T-helper 17 cell (primary cell): ENCODE measurements at regions not wholly inside any gene's neighbourhood (a gene's known extent, or its start where the extent isn't known, plus 50 kb on each side); places are given as distances from the start of the nearest gene placed in this dataset.

Source experiments
- ATAC-seq: fragments of 150-1000 bp; cut with Tn5 transposase; 2 replicates; pipeline ENCODE4 v1.10.0; 2021; ENCODE audit warnings: mild to moderate bottlenecking, moderate library complexity
- DNase-seq, 3 donors: peaks; one replicate each; pipeline versions ENCODE4 v3.0.0 to v3.0.0-alpha.2; 2020 to 2021
- H3K9me3 ChIP-seq: one replicate; pipeline ENCODE4 v1.7.0; 2013; ENCODE audit warnings: low read length, mild to moderate bottlenecking; ENCODE audit not compliant: control insufficient read depth, poor library complexity, severe bottlenecking
- H3K27ac Mint-ChIP-seq: one replicate; pipeline ENCODE4 v1.8.0; 2022; ENCODE audit warnings: mild to moderate bottlenecking, moderate library complexity, mixed read lengths
- H3K27me3 Mint-ChIP-seq: one replicate; pipeline ENCODE4 v1.8.0; 2022; ENCODE audit warnings: mixed read lengths
- H3K36me3 Mint-ChIP-seq: one replicate; pipeline ENCODE4 v1.8.0; 2022; ENCODE audit warnings: low read depth, mixed read lengths
- H3K4me1 Mint-ChIP-seq: one replicate; pipeline ENCODE4 v1.8.0; 2022; ENCODE audit warnings: mild to moderate bottlenecking, mixed read lengths
- H3K4me3 Mint-ChIP-seq: one replicate; pipeline ENCODE4 v1.8.0; 2022; ENCODE audit warnings: mild to moderate bottlenecking, moderate library complexity, mixed read lengths

DNA sequence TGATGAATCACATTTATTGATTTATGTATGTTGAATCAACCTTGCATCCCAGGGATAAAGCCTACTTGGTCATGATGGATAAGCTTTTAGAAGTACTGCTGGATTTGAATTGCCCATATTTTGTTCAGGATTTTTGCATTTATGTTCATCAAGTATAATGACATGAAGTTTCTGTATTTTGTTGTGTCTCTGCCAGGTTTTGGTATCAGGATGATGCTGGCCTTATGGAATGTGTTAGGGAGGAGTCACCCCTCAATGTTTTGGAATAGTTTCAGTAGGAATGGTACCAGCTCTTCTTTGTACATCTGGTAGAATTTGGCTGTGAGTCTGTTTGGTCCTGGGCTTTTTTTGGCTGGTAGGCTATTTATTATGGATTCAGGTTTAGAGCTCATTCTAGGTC is 1643.1 kb upstream of the B3GALT2 start:
- no peaks in the 10 kb centered on the region for H3K9me3 ChIP-seq
- no peak for DNase-seq
- H3K4me1 Mint-ChIP-seq, result no peaks in the 10 kb centered on the region
- ATAC-seq, result no peak
- H3K27me3 Mint-ChIP-seq, result peaks cover 11% of the 10 kb centered on the region
- no peak overlapping the region for H3K27ac Mint-ChIP-seq
- H3K4me3 Mint-ChIP-seq, result no peak overlapping the region
- no peaks in the 10 kb centered on the region for H3K36me3 Mint-ChIP-seq

DNA sequence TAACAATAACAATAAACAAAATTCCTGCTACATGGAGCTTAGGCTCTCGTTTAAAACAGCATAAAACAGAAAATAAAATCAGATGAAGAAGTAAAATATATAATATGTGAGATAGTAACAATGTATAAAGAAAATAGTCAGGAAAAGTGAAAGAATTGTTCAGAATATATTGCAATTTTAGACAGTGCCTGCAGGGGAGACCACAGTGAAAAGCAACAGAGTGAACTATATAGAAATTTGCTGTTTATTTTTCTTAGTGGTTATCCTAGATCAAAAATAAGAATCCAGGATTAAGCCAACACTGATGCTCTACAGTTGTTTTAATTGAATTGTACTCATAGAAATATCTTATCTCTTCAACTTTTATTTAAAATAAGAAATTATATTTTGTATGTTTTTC is 1639.0 kb upstream of the B3GALT2 start:
- Mint-ChIP-seq H3K4me1 (no peaks in the 10 kb centered on the region), H3K4me3 (no peak overlapping the region), H3K27me3 (peaks cover 9% of the 10 kb centered on the region), H3K27ac (no peak overlapping the region), H3K36me3 (no peaks in the 10 kb centered on the region)
- no peaks in the 10 kb centered on the region for H3K9me3 ChIP-seq
- ATAC-seq (no peak), DNase-seq (no peak)

DNA sequence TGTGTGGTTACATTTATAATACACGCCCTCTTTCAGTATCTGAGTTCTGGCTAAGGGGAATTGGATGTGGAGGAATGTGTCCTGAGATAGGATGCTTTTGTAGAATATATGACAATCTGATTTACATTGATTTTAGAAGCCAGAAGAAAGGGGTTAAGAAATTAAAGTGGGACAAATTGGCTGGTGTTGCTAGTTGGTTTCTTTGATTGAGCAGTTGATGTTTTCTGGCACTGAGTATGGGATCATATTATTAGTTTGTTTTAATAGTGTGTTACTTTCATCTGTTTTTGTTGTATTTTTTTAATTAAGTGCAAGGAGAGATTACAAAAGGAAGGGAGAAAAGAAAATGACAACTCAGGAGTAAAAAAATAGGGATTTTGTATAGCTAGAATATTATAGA is 1634.7 kb upstream of the B3GALT2 start:
- Mint-ChIP-seq H3K27ac (no peak overlapping the region), H3K27me3 (peaks cover 7% of the 10 kb centered on the region), H3K36me3 (no peaks in the 10 kb centered on the region), H3K4me1 (no peaks in the 10 kb centered on the region), H3K4me3 (no peak overlapping the region)
- no peak for ATAC-seq
- H3K9me3 ChIP-seq, result no peaks in the 10 kb centered on the region
- DNase-seq, result no peak

DNA sequence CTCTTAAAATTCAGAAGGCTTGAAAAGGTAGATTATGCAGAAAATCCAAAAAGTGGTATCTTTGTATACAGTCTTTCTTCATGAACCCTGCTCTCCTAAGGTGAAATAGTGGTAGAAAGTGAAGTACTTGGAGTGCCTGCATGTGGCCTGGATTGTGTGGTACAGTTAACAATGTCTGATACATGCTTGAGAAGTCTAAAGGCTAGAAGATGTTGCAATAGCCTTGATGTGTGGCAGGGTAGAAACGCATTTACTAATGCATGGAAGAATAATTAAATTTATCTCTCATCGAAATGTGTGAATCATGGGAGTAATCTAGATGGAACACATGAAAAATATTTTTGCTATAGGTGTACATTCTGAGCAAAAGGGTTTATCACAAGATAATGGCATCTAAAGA is 1632.3 kb upstream of the B3GALT2 start:
- ATAC-seq, result no peak
- Mint-ChIP-seq H3K27ac (no peak overlapping the region), H3K4me3 (no peak overlapping the region), H3K36me3 (no peaks in the 10 kb centered on the region), H3K27me3 (peaks cover 7% of the 10 kb centered on the region), H3K4me1 (no peaks in the 10 kb centered on the region)
- no peaks in the 10 kb centered on the region for H3K9me3 ChIP-seq
- DNase-seq, result no peak

DNA sequence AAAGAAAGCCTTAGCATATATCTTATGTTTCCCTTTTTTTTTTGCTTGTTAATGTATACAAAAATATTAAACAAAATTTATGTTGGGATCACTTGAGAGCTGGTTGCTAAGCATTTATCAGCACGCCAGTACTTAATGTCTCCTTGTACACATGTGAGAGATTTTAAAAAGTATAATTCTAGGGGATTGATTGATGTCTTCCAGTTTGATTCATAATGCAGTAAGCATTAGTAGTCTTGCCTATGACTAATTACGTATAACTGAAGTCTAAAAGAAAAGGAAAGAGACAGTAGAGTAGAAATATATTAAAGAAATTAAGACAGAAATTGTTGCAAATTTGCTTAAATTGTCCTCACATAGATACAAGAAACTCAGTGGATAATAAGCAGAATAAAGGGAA is 1630.4 kb upstream of the B3GALT2 start:
- no peak for DNase-seq
- H3K27me3 Mint-ChIP-seq, result peaks cover 7% of the 10 kb centered on the region

DNA sequence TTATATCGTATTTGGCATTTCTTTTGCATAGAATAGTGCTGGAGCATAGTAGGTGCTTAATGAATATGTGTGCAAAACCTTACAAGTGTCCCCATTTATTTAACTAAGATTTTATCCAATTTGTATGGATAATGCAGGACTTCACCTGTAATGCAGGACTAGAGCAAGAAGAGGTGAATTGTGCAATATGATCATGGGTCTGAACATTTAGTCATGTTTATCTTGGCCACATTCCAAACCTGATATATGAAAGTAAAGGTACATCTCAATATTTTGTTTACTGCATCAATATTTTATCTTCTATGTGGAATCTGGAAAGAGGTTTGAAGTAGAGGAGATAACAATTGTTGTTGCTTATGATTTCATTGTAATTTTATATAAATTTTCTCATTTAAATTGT is 1626.7 kb upstream of the B3GALT2 start:
- no peaks in the 10 kb centered on the region for H3K9me3 ChIP-seq
- H3K4me3 Mint-ChIP-seq, result no peak overlapping the region
- DNase-seq (no peak), ATAC-seq (no peak)
- H3K36me3 Mint-ChIP-seq, result no peaks in the 10 kb centered on the region
- H3K4me1 Mint-ChIP-seq, result no peaks in the 10 kb centered on the region
- peaks cover 4% of the 10 kb centered on the region for H3K27me3 Mint-ChIP-seq
- H3K27ac Mint-ChIP-seq, result no peak overlapping the region

More for the DNA sequence above, 1630.4 kb upstream of the B3GALT2 start:
- Mint-ChIP-seq H3K27ac (no peak overlapping the region), H3K4me3 (no peak overlapping the region), H3K36me3 (no peaks in the 10 kb centered on the region), H3K4me1 (no peaks in the 10 kb centered on the region)
- no peak for ATAC-seq
- H3K9me3 ChIP-seq, result no peaks in the 10 kb centered on the region

DNA sequence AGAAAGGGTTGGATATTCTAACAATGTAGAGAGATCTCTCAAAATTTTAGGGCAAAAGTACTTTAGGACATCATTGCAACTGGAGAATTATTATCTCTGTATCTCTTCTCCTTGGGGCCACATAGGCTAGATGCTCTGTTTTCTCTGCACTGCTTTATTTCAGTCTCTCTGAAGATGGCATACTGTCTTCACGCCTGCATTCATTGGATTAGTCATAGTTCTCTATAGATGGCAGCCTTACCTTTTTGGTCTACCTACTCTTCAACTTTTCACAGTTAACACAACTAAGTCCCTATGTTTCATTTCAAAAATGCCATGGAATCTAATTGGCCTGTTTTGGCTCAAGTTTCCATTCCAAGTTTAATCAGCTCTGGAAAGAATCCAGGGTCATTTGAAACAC is 1623.3 kb upstream of the B3GALT2 start:
- DNase-seq, result no peak
- Mint-ChIP-seq H3K27ac (no peak overlapping the region), H3K4me1 (no peaks in the 10 kb centered on the region), H3K4me3 (no peak overlapping the region), H3K36me3 (no peaks in the 10 kb centered on the region), H3K27me3 (peaks cover 4% of the 10 kb centered on the region)
- ATAC-seq, result no peak
- no peaks in the 10 kb centered on the region for H3K9me3 ChIP-seq

DNA sequence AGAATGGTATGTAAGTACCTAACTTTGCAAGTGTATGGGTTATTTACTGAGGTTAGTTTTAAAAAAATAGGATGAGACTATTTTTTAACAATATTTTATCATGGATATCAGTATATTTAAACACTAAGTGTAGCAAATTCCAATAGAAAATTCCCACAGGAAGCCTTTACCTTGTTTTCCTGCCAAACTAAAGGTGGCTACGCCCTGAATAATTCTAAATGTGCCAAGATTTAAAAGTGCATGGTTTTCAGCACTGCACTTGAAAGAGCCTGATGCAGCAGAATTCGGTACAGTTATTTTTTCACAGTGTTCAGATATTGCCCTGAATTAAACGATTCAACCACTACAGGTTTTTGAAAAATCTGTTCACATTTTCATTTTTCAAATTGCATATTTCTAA is 1622.8 kb upstream of the B3GALT2 start:
- H3K27me3 Mint-ChIP-seq, result peaks cover 6% of the 10 kb centered on the region
- no peak overlapping the region for H3K4me3 Mint-ChIP-seq
- DNase-seq (no peak), ATAC-seq (no peak)
- H3K4me1 Mint-ChIP-seq, result no peaks in the 10 kb centered on the region
- H3K9me3 ChIP-seq, result no peaks in the 10 kb centered on the region
- no peaks in the 10 kb centered on the region for H3K36me3 Mint-ChIP-seq
- H3K27ac Mint-ChIP-seq, result no peak overlapping the region

DNA sequence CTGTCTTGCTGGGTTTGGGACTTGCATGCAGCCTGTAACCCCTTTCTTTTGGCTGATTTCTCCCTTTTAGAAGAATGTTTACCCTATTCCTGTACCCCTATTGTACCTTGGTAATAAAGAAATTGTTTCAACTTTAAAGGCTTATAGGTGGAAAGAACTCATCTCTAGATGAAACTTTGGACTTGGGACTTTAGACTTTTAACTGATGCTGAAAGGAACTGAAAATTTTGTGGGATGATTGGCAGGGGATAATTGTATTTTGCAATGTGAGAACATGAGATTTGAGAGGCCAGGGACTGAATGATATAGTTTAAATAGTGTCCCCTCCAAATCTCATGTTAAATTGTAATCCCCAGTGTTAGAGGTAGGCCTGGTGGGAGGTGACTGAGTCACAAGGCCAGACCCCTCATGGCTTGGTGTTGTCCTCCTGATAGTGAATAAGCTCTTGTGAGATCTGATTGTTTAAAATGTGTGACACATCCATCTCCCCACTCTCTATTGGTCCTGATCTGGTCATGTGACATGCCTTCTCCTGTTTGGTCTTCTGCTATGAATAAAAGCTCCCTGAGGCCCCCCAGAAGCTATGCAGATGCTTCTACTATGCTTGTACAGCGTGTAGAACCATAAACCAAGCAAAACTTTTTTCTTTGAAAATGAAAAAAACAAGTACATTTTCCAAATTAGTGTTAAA is 1621.3 kb upstream of the B3GALT2 start:
- H3K9me3 ChIP-seq, result no peaks in the 10 kb centered on the region
- no peak overlapping the region for H3K4me3 Mint-ChIP-seq
- no peaks in the 10 kb centered on the region for H3K36me3 Mint-ChIP-seq
- DNase-seq, result no peak
- H3K27me3 Mint-ChIP-seq, result peaks cover 13% of the 10 kb centered on the region
- H3K27ac Mint-ChIP-seq, result no peak overlapping the region
- ATAC-seq, result no peak
- H3K4me1 Mint-ChIP-seq, result no peaks in the 10 kb centered on the region

DNA sequence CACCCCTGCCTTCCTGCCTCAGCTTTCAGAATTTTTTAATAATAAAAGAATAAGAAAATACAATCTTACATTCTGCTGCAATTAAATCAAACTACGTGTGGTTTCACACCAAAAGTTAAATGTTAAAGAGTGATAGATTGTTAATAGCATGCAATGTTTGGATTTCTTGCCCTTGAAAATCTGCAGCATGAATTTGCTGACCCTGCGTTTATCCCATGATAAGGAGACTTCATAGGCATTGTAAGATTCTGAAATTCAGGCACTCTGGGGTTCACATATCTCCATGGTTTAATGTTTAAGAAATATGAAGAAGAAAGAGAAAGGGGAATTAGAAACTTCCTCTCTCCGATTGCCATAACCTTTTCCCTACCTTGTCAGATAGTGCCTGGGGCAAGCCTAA is 1616.2 kb upstream of the B3GALT2 start:
- Mint-ChIP-seq H3K27me3 (peaks cover 13% of the 10 kb centered on the region), H3K4me3 (no peak overlapping the region), H3K27ac (no peak overlapping the region), H3K36me3 (no peaks in the 10 kb centered on the region), H3K4me1 (no peaks in the 10 kb centered on the region)
- H3K9me3 ChIP-seq, result no peaks in the 10 kb centered on the region
- ATAC-seq, result no peak
- no peak for DNase-seq

DNA sequence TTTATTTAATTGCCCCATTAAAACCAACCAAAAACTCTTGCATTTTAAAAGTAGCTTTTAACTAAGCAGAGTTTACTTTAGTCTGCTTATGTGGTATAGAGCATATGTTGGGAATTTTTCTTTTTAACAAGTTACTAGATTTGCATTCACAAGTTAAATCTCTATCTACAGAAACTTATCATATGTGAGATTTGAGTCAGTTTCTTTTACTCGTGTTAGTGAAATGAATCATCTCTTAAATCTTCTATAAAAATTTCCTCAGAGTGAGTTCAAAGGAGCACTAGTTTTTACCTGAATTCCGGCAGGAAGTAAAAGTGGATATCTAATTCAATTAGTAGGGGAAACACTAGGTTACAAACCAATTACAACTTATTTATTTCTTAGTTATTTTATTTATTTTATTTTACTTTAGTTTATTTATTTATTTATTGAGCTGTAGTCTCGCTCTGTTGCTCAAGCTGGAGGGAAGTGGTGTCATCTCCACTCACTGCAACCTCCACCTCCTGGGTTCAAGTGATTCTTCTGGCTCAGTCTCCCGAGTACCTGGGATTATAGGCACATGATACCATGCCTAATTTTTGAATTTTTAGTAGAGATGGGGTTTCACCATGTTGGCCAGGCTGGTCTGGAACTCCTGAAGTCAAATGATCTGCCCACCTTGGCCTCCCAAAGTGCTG is 1609.6 kb upstream of the B3GALT2 start:
- ATAC-seq (no peak), DNase-seq (no peak)
- H3K4me1 Mint-ChIP-seq, result peaks cover 2% of the 10 kb centered on the region
- no peaks in the 10 kb centered on the region for H3K36me3 Mint-ChIP-seq
- H3K27me3 Mint-ChIP-seq, result peaks cover 4% of the 10 kb centered on the region
- H3K27ac Mint-ChIP-seq, result no peak overlapping the region
- no peak overlapping the region for H3K4me3 Mint-ChIP-seq
- H3K9me3 ChIP-seq, result no peaks in the 10 kb centered on the region

DNA sequence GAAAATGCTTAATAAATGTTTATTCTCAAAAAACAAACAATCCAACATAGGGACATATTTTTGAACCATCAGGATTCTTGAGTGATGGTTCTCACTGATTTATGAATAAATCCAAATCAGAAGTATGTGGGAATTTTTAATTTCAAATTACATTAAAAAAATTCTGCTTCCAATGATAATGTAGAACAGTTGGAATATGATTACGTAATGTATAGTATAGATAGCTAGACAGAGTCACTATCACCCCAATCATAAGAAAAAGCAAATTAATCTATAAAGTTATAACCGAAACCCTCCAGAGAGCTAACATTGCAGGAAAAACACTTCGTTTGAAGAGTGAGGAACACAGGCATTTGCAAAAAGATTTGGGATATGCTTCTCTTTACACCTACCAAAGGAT is 1600.6 kb upstream of the B3GALT2 start:
- Mint-ChIP-seq H3K27me3 (peaks cover 1% of the 10 kb centered on the region), H3K27ac (no peak overlapping the region), H3K4me3 (no peak overlapping the region), H3K4me1 (no peaks in the 10 kb centered on the region), H3K36me3 (no peaks in the 10 kb centered on the region)
- DNase-seq (no peak), ATAC-seq (no peak)
- H3K9me3 ChIP-seq, result no peaks in the 10 kb centered on the region

DNA sequence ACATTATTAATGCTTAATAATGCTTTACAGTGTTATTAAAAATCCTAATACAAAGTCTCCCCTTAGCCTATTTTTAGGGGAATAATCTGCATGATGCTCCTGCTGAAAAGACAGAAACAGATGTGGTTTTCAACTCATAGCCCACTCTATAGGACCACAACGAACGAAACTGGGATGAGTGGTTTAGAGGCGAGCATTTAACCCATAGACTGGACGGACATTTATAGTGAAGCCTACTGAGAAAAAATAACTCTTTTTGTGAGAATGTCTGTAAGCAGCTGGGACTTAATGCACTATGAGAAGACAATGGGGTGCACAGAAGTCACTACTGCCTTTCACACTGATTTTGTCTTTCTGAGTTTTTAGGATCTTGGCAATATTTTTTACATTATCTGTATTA is 1599.6 kb upstream of the B3GALT2 start:
- H3K9me3 ChIP-seq, result no peaks in the 10 kb centered on the region
- H3K27ac Mint-ChIP-seq, result no peak overlapping the region
- peaks cover 7% of the 10 kb centered on the region for H3K27me3 Mint-ChIP-seq
- no peak for ATAC-seq
- no peak for DNase-seq
- H3K36me3 Mint-ChIP-seq, result no peaks in the 10 kb centered on the region
- H3K4me1 Mint-ChIP-seq, result no peaks in the 10 kb centered on the region
- H3K4me3 Mint-ChIP-seq, result no peak overlapping the region

DNA sequence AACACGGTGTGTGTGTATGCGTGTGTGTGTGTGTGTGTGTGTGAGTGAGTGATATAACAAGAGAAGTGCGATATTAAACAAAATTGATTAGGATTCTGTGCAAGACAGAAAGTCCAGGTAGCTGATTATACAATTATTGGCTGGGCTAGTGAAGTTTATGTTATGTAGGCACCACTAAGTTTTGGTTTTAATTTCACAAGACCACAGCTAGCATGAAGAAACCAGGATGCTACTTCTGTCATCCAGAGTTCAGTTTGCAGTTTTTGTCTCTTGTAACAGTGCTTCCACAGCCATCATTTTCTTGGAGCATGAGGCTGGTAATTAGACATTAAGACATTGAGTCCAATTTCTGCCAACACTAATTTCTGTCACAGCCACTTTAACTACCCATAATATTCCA is 1590.2 kb upstream of the B3GALT2 start:
- Mint-ChIP-seq H3K36me3 (no peaks in the 10 kb centered on the region), H3K27me3 (peaks cover 16% of the 10 kb centered on the region), H3K27ac (no peak overlapping the region), H3K4me1 (no peaks in the 10 kb centered on the region), H3K4me3 (no peak overlapping the region)
- H3K9me3 ChIP-seq, result no peaks in the 10 kb centered on the region
- DNase-seq (no peak), ATAC-seq (no peak)
